ENCODE measurements at regions not wholly inside any gene's neighbourhood (a gene's known extent, or its start where the extent isn't known, plus 50 kb on each side); places are given as distances from the start of the nearest gene placed in this dataset.

DNA sequence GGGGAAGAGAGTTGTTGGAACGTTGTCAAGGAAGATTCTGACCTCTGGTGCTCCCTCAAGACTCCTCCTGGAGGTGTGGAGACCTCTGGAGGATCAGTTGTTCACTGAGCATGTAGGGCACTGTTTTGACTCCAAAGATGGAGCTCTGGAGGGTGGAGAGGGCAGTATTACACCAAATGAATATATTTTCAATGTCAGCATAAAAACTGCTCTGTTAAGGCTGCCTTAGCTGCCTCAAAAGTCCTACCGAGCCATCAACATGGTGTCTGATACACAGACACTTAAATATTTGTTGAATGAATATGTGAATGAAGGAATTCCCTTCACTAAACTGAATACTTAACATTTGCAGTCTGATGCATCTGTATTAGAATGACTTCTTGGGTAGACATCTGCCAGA, 144.2 kb upstream of the SPON1 start:
- TF ChIP-seq, protein P1, sequence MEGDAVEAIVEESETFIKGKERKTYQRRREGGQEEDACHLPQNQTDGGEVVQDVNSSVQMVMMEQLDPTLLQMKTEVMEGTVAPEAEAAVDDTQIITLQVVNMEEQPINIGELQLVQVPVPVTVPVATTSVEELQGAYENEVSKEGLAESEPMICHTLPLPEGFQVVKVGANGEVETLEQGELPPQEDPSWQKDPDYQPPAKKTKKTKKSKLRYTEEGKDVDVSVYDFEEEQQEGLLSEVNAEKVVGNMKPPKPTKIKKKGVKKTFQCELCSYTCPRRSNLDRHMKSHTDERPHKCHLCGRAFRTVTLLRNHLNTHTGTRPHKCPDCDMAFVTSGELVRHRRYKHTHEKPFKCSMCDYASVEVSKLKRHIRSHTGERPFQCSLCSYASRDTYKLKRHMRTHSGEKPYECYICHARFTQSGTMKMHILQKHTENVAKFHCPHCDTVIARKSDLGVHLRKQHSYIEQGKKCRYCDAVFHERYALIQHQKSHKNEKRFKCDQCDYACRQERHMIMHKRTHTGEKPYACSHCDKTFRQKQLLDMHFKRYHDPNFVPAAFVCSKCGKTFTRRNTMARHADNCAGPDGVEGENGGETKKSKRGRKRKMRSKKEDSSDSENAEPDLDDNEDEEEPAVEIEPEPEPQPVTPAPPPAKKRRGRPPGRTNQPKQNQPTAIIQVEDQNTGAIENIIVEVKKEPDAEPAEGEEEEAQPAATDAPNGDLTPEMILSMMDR (IDR thresholded peaks at IDR 0.05; ENCODE audit: insufficient read depth, low read depth, low read length): no peak
- no peak for TF ChIP-seq EZH2 (IDR thresholded peaks at IDR 0.05; ENCODE audit: insufficient read depth, low read length)
